ENCODE measurements at regions not wholly inside any gene's neighbourhood (a gene's known extent, or its start where the extent isn't known, plus 50 kb on each side); places are given as distances from the start of the nearest gene placed in this dataset.

GRCh38 chr3:116614795-116615362 is 94.7 kb upstream of the TUSC7 start:
- ChIA-PET POLR2A (ENCODE audit: partially characterized antibody) (no interaction called here), CTCF (ENCODE audit: partially characterized antibody) (interaction anchor here (0.6 to 5.9 kb wide), 30 partner anchors 9 to 494 kb away, joined by 3 to 69 read pairs (median 4); partner anchors contain the start of genes LSAMP and TUSC7)
- DNase-seq (ENCODE audit: low read depth in 1 of 2, low spot score in 2 of 2) (no peak), FAIRE-seq (no peak)
- Histone ChIP-seq H2AFZ (ENCODE audit: low read length) (no peak overlapping the region), H3K36me3 (ENCODE audit: control insufficient read depth in 2 of 4, insufficient read depth in 4 of 4, low read length in 3 of 4) (no peaks in the 10 kb centered on the region), H3K56ac (replicated peaks; ENCODE audit: insufficient read length, low read depth, low read length) (no peak overlapping the region), H3K23me2 (ENCODE audit: low read depth, low read length) (no peaks in the 10 kb centered on the region), H4K8ac (ENCODE audit: extremely low read depth, insufficient read depth, low read length) (no peak overlapping the region), H3K79me2 (ENCODE audit: control insufficient read depth in 1 of 2, insufficient read depth in 2 of 2, low read length in 2 of 2) (no peaks in the 10 kb centered on the region), H3K79me1 (ENCODE audit: low read depth, low read length) (no peaks in the 10 kb centered on the region), H3K4me3 (ENCODE audit: extremely low read depth in 1 of 4, insufficient read depth in 2 of 4, low read depth in 3 of 4, low read length in 4 of 4) (no peak overlapping the region), H2BK20ac (ENCODE audit: low read length) (no peak overlapping the region), H2BK12ac (ENCODE audit: low read depth, low read length) (no peak overlapping the region), H2BK5ac (ENCODE audit: low read depth, low read length) (no peak overlapping the region), H3K18ac (ENCODE audit: extremely low read depth, low read length) (no peak overlapping the region), H3K14ac (ENCODE audit: insufficient read length) (no peak overlapping the region), H3K4ac (replicated peaks; ENCODE audit: insufficient read length, low read depth, low read length) (no peak overlapping the region), H3K4me2 (ENCODE audit: insufficient read depth in 1 of 2, low read depth in 2 of 2, low read length in 2 of 2) (no peak overlapping the region), H3K9ac (replicated peaks in 1 of 4; ENCODE audit: extremely low read depth in 1 of 4, low read depth in 3 of 4, low read length in 3 of 4) (no peak overlapping the region), H4K5ac (ENCODE audit: insufficient read length, low read depth, low read length) (no peak overlapping the region), H3K9me3 (ENCODE audit: insufficient read depth in 2 of 2, low read depth in 1 of 2, low read length in 1 of 2) (no peaks in the 10 kb centered on the region), H4K91ac (replicated peaks; ENCODE audit: insufficient read length, low read length) (no peak overlapping the region), H3K27me3 (replicated peaks in 1 of 4; ENCODE audit: control insufficient read depth in 3 of 4, extremely low read depth in 1 of 4, insufficient read depth in 3 of 4, low read length in 3 of 4) (peaks cover 0 to 1% (median 0%) of the 10 kb centered on the region in 4 experiments; a peak in 1 of 7 replicates), H3K27ac (ENCODE audit: low read depth, low read length) (no peak overlapping the region), H3K23ac (ENCODE audit: insufficient read length) (no peak overlapping the region), H3K4me1 (replicated peaks in 1 of 4; ENCODE audit: control insufficient read depth in 3 of 4, insufficient read depth in 4 of 4, low read length in 3 of 4) (no peaks in the 10 kb centered on the region), H4K20me1 (replicated peaks in 1 of 2; ENCODE audit: control insufficient read depth in 1 of 2, insufficient read depth in 2 of 2, low read length in 2 of 2) (no peaks in the 10 kb centered on the region), H2AK5ac (ENCODE audit: low read depth, low read length) (no peak overlapping the region), H2BK15ac (ENCODE audit: low read length) (no peak overlapping the region), H2BK120ac (replicated peaks; ENCODE audit: low read depth, low read length) (no peak overlapping the region)
- TF ChIP-seq CTCF (IDR thresholded peaks at IDR 0.05; ENCODE audit: control extremely low read depth in 1 of 3, insufficient read depth in 1 of 3, low read depth in 1 of 3, low read length in 3 of 3) (peak in 2 of 3 experiments; percentile 2 to 61; a peak in 2 of 4 replicates), RAD21 (IDR thresholded peaks at IDR 0.05 in 1 of 2, conservative IDR thresholded peaks at IDR 0.05 in 1 of 2; ENCODE audit: low read depth in 2 of 2, low read length in 2 of 2) (peak; percentile 30 to 47; a peak in 3 of 4 replicates), KDM1A (IDR thresholded peaks at IDR 0.05; ENCODE audit: borderline replicate concordance, low read length) (no peak)
- WGBS, 2 experiments (ENCODE audit: extremely low coverage in 1 of 2, insufficient coverage in 1 of 2, insufficient read length in 1 of 2, insufficient replicate concordance in 2 of 2, low coverage in 1 of 2, low lambda C conversion rate in 2 of 2, missing lambda C conversion rate in 1 of 2), result 63% methylated on average over 4 of the region's 4 CpGs; no CpG with 5 or more reads in 1 of the 2 experiments

Data from H1 (cell line).